HG03025 (cell line): ENCODE measurements at regions not wholly inside any gene's neighbourhood (a gene's known extent, or its start where the extent isn't known, plus 50 kb on each side); places are given as distances from the start of the nearest gene placed in this dataset.
"Not testable (repeated sequence)": the region's sequence is repeated elsewhere in the genome, so short reads cannot be mapped to it uniquely, and the experiment has no call there.

ENCODE experiments used
- ATAC-seq: cut with Tn5 transposase; IDR thresholded peaks from one replicate; pipeline ENCODE4 v1.9.1; 2021; ENCODE audit warnings: mild to moderate bottlenecking, moderate library complexity; ENCODE audit not compliant: unreplicated experiment, low FRiP score

DNA sequence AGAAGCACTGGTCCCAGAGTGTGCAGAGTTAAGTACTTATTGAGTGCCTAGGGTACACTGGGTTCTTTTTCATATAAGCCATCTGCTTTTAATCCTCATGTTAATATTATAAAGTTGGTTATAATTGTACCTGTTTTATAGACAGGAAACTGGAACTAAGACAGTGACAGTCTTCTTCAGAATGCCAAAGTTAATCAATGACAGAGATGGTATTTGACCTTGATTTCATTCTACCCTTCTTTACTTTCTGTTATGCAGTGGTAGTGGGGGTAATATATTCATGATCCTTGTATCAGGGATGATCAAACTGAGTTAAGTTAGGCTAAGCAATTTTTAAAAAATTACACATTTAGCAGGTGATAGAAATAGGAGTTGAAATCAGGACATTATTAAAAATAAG lies 108.6 kb upstream of the GOT2 start:
- ATAC-seq, result no peak

DNA sequence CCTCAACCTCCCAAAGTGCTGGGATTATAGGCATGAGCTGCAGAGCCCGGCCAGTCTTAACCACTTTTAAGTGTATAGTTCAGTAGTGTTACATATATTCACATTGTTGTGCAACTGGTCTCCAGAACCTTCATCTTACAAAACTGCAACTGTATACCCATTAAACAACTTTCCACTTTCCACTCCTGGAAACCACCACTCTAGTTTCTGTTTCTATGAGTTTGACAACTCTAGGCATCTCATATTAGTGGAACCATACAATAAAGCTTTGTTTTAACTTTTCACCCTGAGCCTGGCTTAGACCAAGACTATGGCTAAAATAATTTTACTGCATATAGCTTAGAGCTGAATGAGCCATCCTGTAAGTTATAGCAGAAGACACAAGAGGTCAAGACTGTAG lies 108.0 kb upstream of the GOT2 start:
- ATAC-seq, result no peak

- no peak for ATAC-seq
Observed at GRCh38 chr16:58837950-58838349, 103.8 kb upstream of the GOT2 start.

- no peak for ATAC-seq
Observed at GRCh38 chr16:58836427-58836826, 102.3 kb upstream of the GOT2 start.

DNA sequence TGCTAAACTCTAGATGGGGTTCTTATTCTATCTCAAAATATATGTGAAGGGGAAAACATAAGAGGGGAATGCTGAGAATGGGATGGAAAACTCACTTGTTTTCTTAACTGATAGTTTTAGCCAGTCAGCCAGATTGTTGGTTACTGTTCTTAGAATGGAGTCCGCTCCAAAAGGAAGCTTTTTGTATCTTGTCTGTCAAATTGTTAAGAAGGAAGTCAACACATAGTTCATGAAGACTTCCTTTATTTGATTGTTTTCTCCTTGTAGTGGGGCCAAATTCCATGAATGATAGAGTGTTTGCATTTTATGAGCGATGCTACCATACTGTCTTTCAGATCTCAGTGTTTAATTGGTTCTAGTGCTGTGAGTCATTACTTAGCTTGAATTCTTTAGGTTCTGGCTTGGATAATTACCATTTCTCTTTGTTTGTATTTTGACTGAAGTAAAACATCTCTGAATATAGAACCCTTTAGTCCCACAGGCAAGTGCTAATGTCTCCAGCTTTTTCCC lies 98.3 kb upstream of the GOT2 start:
- no peak for ATAC-seq

DNA sequence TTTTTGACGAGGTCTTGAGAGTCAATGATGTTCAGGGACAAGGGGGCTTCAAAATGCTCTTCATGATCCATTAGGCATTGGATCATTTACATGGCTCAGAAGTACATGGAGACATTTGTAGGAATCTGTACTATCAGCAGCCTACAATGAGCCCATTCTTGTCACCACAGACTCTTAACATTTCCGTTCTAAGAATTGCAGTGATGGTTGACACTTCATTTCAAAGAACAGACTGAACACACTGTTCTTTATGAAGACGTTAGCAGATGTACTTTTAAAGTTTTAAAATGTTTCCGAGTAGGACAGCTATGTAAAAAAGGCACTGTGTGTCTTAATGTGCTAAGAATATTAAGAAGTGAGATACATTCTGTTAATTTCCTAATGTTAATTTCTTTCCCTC lies 97.3 kb upstream of the GOT2 start:
- no peak for ATAC-seq

- no peak for ATAC-seq
Observed at GRCh38 chr16:58828901-58829545, 94.9 kb upstream of the GOT2 start.

- ATAC-seq, result no peak
Observed at GRCh38 chr16:58824201-58824600, 90.1 kb upstream of the GOT2 start.

GRCh38 chr16:58821886-58822285 lies 87.8 kb upstream of the GOT2 start:
- no peak for ATAC-seq

GRCh38 chr16:58820411-58820810 lies 86.3 kb upstream of the GOT2 start:
- no peak for ATAC-seq

- no peak for ATAC-seq
Observed at GRCh38 chr16:58815181-58815888, 81.2 kb upstream of the GOT2 start.

DNA sequence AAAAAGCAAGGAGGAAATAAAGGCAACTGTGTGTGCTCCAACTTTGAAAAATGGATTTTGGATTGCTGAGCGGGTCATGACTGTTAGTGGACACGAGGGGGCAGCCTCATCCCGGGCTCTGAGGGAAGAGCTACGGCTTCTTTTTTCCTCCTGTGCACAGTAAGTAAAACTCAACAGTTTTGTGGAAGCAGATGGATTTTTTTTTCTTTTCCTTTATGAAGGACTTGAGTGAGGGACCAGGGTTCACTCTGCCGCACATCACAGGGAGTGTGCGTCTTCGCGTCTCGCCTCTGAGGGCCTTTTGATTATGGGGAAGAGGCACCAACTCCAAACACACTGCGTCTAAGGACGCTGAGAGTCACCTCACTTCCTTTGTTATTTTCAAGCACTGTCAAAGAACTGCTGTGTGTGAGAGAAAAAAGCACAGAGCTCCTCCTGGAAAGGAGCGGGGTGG lies 80.3 kb upstream of the GOT2 start:
- ATAC-seq, result no peak

GRCh38 chr16:58809213-58809612 lies 75.1 kb upstream of the GOT2 start:
- ATAC-seq, result no peak

DNA sequence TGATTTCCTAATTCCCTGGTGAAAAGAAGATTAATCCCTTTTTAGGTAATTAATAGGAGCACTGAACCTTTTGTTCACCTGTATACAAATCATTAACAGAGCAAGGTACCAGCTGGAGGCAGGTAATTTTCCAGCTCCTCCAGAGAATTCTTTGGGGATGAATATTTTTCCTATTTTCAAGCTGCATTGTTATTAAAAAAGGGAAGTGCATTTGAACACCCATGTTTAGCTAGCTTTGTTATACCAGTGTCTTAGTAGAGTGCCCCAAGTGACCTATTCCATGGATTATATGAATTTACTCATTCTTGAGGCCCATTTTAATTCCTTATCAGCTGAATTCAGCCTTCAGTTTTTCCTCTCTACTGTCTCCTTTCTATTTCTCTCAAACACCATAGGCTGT lies 73.2 kb upstream of the GOT2 start:
- no peak for ATAC-seq

DNA sequence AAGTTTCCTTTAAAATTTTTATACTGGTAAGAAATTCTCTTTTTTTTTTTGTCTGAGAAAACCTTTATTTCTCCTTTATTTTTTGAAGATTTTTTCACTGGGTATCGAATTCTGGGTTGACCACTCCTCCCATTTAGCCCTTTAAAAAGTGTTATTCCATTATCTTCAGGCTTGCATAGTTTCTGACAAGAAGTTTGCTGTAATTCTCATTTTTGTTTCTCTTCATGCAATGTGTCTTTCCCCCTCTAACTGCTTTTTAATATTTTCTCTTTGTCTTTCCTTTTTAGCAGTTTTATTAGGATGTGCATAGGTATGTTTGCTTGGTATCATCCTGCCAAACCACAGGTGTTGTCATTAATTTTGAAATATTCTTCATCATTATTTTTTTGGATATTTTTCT lies 67.7 kb upstream of the GOT2 start:
- ATAC-seq, result no peak

DNA sequence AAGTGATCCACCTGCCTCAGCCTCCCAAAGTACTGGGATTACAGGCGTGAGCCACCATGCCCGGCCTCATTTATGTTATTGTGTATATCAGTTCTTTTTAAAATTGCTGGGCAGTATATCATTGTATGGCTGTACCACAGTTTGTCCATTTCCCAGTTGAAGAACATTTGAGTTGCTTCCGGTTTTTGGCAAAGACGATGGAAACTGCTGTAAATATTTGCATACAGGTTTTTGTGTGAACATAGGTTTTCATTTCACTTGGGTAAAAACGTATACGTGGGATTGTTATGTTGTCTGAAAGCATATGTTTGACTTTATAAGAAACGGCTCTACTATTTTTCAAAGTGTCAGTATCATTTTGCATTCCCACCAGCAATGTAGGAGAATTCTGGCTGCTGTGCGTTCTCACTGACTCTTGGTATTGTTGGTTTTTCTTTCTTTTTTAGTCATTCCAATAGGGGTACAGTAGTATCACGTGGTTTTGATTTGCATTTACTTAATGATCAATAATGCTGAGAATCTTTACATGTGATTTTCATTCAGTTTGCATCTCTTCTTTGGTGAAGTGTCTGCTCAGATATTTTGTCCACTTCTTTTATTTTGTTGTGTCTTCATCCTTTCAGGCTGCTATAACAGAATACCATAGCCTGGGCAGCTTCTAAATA lies 63.2 kb upstream of the GOT2 start:
- no peak for ATAC-seq

DNA sequence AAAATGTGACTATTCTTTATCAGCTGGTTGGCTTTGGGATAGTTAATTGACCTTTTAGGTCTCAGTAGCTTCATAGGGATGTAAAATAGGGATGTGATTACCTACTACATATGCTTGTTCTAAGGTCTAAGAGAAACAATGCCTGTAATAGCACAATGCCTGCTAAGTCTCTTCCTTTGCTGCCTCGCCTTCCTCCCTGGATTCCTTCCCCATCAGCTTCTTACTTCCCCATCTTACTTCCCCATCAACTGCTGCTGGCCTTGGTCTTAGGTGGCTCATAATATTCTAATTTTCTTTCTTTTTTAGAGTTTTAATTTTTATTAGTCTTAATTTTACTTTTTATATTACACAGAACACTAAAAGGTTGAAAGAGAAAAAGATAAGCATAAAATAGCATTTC lies 59.2 kb upstream of the GOT2 start:
- ATAC-seq, result no peak

DNA sequence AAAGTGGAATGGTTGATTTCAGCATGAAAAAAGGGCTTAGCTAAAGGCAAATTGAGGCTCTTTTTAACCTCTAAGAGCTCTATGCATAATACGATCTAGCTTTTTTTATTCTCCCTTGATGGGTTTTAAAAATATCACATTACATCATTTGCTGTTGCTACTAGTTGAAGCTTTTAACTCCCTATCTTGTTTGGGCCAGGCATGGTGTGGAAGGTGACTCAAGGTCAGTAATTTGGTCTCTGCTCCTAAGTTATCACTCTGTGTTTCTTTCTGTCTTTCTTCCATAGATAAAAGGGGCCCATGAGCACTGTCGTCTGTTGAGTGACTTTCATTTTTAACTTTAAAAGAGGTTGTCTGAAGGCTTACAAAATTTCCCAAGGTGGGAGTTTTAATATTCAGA lies 58.1 kb upstream of the GOT2 start:
- ATAC-seq, result no peak

DNA sequence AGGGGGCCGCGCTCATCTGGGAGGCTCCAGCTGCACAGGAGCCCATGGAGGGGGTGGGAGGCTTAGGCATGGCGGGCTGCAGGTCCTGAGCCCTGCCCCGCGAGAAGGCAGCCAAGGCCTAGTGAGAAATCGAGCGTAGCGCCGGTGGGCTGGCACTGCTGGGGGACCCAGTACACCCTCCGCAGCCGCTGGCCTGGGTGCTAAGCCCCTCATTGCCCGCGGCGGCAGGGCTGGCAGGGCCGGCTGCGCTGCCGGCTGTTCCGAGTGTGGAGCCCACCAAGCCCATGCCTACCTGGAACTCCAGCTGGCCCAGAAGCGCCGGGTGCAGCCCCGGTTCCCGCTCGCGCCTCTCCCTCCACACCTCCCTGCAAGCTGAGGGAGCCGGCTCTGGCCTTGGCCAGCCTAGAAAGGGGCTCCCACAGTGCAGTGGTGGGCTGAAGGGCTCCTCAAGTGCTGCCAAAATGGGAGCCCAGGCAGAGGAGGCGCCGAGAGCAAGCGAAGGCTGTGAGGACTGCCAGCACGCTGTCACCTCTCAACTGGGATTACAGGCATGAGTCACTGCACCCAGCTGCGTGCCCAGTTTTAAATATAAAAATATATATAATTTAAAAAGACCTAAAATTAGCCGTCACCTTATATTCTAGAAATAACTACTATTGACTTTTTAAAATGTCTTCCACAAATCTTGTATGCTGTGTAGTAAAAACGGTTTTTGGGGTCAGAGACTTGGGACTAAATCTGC lies 56.9 kb upstream of the GOT2 start:
- not testable (repeated sequence) for ATAC-seq

DNA sequence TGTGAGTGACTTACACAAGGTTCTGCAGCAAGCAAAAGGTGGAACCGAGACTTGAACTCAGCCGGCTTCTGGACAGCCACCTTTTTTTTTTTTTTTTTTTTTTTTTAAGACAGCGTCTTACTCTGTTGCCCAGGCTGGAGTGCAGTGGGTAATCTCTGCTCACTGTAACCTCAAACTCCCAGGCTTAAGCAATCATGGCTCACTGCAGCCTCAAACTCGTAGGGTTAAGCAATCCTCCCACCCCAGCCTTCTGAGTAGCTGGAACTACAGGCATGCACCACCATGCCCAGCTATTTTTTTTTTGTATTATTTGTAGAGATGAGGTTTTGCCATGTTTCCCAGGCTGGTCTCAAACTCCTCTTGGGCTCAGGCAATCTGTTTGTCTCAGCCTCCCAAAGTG lies 55.2 kb upstream of the GOT2 start:
- ATAC-seq, result no peak
